MM.1S (cell line): ENCODE measurements at regions not wholly inside any gene's neighbourhood (a gene's known extent, or its start where the extent isn't known, plus 50 kb on each side); places are given as distances from the start of the nearest gene placed in this dataset.

Experiments used
- DNase-seq: peaks from one replicate; pipeline ENCODE4 v3.0.0-alpha.2; 2015
- H2AFZ ChIP-seq: fragments of 300-600 bp; sonication (generic); 2 replicates; pipeline ENCODE4 v1.6.0; 2016; ENCODE audit warnings: antibody characterized with exemption, low read length
- H3F3A ChIP-seq: fragments of 300-600 bp; sonication (generic); 2 replicates; pipeline ENCODE4 v1.6.1; 2016; ENCODE audit warnings: mild to moderate bottlenecking, antibody characterized with exemption, low read length, moderate library complexity, mixed read lengths; ENCODE audit not compliant: insufficient read depth
- H3K27ac ChIP-seq: fragments of 300-600 bp; sonication (generic); 2 replicates; pipeline ENCODE4 v1.5.1; 2016; ENCODE audit warnings: mild to moderate bottlenecking, low read length
- H3K27me3 ChIP-seq: fragments of 300-600 bp; sonication (generic); replicated peaks from 2 replicates; pipeline ENCODE4 v1.6.0; 2016; ENCODE audit warnings: low read length; ENCODE audit not compliant: insufficient read depth
- H3K36me3 ChIP-seq: fragments of 300-600 bp; sonication (generic); replicated peaks from 2 replicates; pipeline ENCODE4 v1.6.1; 2016; ENCODE audit warnings: mild to moderate bottlenecking, low read length, mixed read lengths; ENCODE audit not compliant: insufficient read depth
- H3K4me1 ChIP-seq: fragments of 300-600 bp; sonication (generic); 2 replicates; pipeline ENCODE4 v1.6.1; 2016; ENCODE audit warnings: low read length, mixed read lengths
- H3K4me2 ChIP-seq: fragments of 300-600 bp; sonication (generic); 2 replicates; pipeline ENCODE4 v1.6.0; 2016; ENCODE audit warnings: low read depth, low read length
- H3K4me3 ChIP-seq: fragments of 300-600 bp; sonication (generic); 2 replicates; pipeline ENCODE4 v1.5.1; 2016; ENCODE audit warnings: low read length, mixed read lengths
- H3K79me2 ChIP-seq: fragments of 300-600 bp; sonication (generic); 2 replicates; pipeline ENCODE4 v1.6.1; 2016; ENCODE audit warnings: mixed run types, low read length, mixed read lengths
- H3K9ac ChIP-seq: fragments of 300-600 bp; sonication (generic); 2 replicates; pipeline ENCODE4 v1.6.1; 2016; ENCODE audit warnings: low read length, mixed read lengths
- H3K9me2 ChIP-seq: fragments of 300-600 bp; sonication (generic); replicated peaks from 2 replicates; pipeline ENCODE4 v1.6.1; 2016; ENCODE audit warnings: mild to moderate bottlenecking, low read length, mixed read lengths; ENCODE audit not compliant: insufficient read depth
- H3K9me3 ChIP-seq: fragments of 300-600 bp; sonication (generic); replicated peaks from 2 replicates; pipeline ENCODE4 v1.6.1; 2016; ENCODE audit warnings: mild to moderate bottlenecking, low read length, mixed read lengths; ENCODE audit not compliant: insufficient read depth
- H4K20me1 ChIP-seq: fragments of 300-600 bp; sonication (generic); 2 replicates; pipeline ENCODE4 v1.6.1; 2016; ENCODE audit warnings: mild to moderate bottlenecking, low read length, moderate library complexity, mixed read lengths; ENCODE audit not compliant: insufficient read depth
- EZH2 ChIP-seq: fragments of 300-600 bp; sonication (generic); optimal IDR thresholded peaks from 2 replicates; pipeline ENCODE3; 2017; ENCODE audit warnings: low read depth, mild to moderate bottlenecking, antibody characterized with exemption, low read length, mixed read lengths
- EZH2phosphoT487 ChIP-seq: fragments of 300-600 bp; sonication (generic); IDR thresholded peaks from 2 replicates; pipeline ENCODE4 v1.6.1; 2018; ENCODE audit warnings: antibody characterized with exemption, low read length
- TF ChIP-seq, protein P1 (sequence below): fragments of 300-600 bp; sonication (generic); IDR thresholded peaks from 2 replicates; pipeline ENCODE4 v1.5.1; 2016; ENCODE audit warnings: antibody characterized with exemption, low read length, mixed read lengths

DNA sequence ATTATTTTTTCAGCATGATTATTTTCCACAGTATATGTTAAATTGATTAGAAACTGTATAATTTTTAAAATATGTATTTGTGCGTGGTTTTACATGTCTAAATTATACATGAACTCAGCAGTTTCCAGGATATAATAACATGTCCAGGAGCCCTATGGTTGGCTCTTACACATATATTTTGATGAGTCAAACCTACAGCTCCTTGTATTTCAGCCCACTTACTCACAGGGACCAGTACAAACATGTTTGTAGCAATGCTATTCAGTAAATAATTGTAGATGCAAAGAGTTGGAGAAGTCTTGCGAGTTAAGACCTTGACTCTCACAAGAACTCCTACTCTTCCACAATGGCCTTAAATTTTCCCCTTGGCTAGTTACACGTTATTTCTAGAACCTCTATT is 107.2 kb upstream of the SASH1 start:
- Histone ChIP-seq H3K27me3 (no peaks in the 10 kb centered on the region), H3K27ac (no peak overlapping the region), H3K9me2 (no peaks in the 10 kb centered on the region), H3K4me2 (no peak overlapping the region), H4K20me1 (no peaks in the 10 kb centered on the region), H3K4me3 (no peak overlapping the region), H3K9me3 (no peaks in the 10 kb centered on the region), H3K9ac (no peak overlapping the region), H3K4me1 (no peaks in the 10 kb centered on the region), H3K36me3 (no peaks in the 10 kb centered on the region), H3F3A (no peaks in the 10 kb centered on the region), H3K79me2 (no peaks in the 10 kb centered on the region), H2AFZ (no peak overlapping the region)
- TF ChIP-seq EZH2phosphoT487 (no peak), EZH2 (no peak)
- TF ChIP-seq, protein P1, sequence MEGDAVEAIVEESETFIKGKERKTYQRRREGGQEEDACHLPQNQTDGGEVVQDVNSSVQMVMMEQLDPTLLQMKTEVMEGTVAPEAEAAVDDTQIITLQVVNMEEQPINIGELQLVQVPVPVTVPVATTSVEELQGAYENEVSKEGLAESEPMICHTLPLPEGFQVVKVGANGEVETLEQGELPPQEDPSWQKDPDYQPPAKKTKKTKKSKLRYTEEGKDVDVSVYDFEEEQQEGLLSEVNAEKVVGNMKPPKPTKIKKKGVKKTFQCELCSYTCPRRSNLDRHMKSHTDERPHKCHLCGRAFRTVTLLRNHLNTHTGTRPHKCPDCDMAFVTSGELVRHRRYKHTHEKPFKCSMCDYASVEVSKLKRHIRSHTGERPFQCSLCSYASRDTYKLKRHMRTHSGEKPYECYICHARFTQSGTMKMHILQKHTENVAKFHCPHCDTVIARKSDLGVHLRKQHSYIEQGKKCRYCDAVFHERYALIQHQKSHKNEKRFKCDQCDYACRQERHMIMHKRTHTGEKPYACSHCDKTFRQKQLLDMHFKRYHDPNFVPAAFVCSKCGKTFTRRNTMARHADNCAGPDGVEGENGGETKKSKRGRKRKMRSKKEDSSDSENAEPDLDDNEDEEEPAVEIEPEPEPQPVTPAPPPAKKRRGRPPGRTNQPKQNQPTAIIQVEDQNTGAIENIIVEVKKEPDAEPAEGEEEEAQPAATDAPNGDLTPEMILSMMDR = no peak
- DNase-seq = no peak

DNA sequence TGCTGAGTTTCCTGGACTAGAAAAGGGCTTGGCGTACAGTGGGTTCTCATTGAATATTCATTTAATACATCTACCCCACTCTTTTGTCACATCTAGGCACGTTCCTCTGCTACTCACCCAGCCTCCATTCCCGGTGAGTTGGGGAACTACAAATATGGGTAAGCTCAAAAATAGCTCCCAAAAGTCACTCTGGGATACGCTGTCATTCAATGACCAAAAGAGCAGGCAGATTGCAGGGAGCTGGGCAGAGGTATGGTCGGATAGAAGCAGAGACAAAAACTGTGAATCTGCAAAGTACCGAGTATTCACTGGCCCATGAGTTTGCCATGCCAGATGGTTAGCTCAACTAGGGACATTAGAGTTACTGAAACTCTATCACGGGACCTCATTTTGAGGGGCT is 103.9 kb upstream of the SASH1 start:
- no peak overlapping the region for H2AFZ ChIP-seq
- H3K9me3 ChIP-seq = no peaks in the 10 kb centered on the region
- no peak overlapping the region for H3K9ac ChIP-seq
- no peaks in the 10 kb centered on the region for H3K9me2 ChIP-seq
- H3K27ac ChIP-seq = no peak overlapping the region
- no peaks in the 10 kb centered on the region for H3K4me1 ChIP-seq
- no peaks in the 10 kb centered on the region for H3K79me2 ChIP-seq
- no peaks in the 10 kb centered on the region for H3K27me3 ChIP-seq
- H3K4me2 ChIP-seq = no peak overlapping the region
- H3F3A ChIP-seq = no peaks in the 10 kb centered on the region
- no peaks in the 10 kb centered on the region for H4K20me1 ChIP-seq
- no peak for DNase-seq
- H3K4me3 ChIP-seq = no peak overlapping the region
- TF ChIP-seq EZH2phosphoT487 (no peak), EZH2 (no peak)
- TF ChIP-seq, protein P1 = no peak
- no peaks in the 10 kb centered on the region for H3K36me3 ChIP-seq

DNA sequence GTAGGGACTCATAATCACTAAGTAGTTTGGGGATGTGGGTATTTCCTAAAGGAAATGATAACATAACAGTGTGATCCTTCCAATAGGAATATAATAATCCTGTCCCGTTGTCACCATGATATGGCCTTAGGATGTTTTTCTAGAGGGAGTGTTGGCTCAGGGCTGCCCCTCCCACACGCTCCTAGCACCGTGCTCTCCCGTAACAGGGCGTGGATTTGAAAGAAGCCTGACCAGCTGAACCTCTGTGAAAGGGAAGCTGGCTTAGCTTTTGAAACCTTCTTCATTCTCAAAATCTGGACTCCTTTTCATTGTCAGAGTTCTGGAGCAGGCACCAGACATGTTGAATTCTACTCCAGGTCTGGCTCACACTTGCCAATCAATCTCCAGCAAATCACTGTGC is 103.4 kb upstream of the SASH1 start:
- no peak overlapping the region for H2AFZ ChIP-seq
- no peaks in the 10 kb centered on the region for H3K4me1 ChIP-seq
- H3K4me2 ChIP-seq = no peak overlapping the region
- no peak for TF ChIP-seq EZH2
- H3K9ac ChIP-seq = no peak overlapping the region
- H3K36me3 ChIP-seq = no peaks in the 10 kb centered on the region
- H3K4me3 ChIP-seq = no peak overlapping the region
- H3F3A ChIP-seq = no peaks in the 10 kb centered on the region
- no peaks in the 10 kb centered on the region for H3K9me3 ChIP-seq
- no peak for DNase-seq
- H3K27me3 ChIP-seq = no peaks in the 10 kb centered on the region
- H3K9me2 ChIP-seq = no peaks in the 10 kb centered on the region
- H4K20me1 ChIP-seq = no peaks in the 10 kb centered on the region
- H3K27ac ChIP-seq = no peak overlapping the region
- no peaks in the 10 kb centered on the region for H3K79me2 ChIP-seq

DNA sequence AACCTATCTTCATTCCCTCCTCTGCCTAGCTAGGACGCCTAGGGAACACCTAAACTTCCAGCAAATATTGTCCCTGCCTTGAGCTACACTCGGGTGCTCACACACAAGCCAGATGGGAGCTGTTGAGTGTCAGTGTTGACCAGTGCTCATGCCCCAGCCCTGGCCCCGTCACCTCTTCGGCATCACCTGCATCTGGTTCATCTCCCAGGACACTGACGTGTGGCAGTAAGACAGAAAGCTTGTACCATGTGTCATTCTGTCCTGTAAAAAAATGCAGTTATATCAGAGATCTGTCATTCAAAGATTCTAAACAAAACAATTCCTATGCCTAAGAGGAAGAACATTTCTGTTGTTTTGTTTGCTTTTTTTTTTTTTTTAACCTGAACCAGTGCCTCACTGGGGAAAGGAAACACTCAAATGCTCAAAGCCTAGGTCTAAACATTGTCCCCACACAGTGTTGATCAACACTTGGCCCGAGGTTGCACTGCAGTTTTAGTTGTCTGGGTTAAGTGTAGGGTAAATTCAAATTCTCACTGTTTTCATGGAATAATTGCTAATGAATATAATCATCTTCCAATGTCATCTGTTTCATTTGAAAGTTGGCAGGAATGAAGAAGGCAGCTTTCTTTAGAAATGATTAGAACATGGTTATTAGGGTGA is 102.7 kb upstream of the SASH1 start:
- Histone ChIP-seq H3K9ac (no peak overlapping the region), H3K4me1 (no peaks in the 10 kb centered on the region), H3K4me3 (no peak overlapping the region), H4K20me1 (no peaks in the 10 kb centered on the region), H3K9me3 (no peaks in the 10 kb centered on the region), H3K79me2 (no peaks in the 10 kb centered on the region), H2AFZ (no peak overlapping the region), H3K27ac (no peak overlapping the region), H3K4me2 (no peak overlapping the region), H3K27me3 (no peaks in the 10 kb centered on the region), H3K9me2 (no peaks in the 10 kb centered on the region), H3F3A (no peaks in the 10 kb centered on the region), H3K36me3 (no peaks in the 10 kb centered on the region)
- DNase-seq = no peak
- TF ChIP-seq, protein P1 = no peak
- TF ChIP-seq EZH2 (no peak), EZH2phosphoT487 (no peak)
